GM12892 (cell line): ENCODE measurements at regions not wholly inside any gene's neighbourhood (a gene's known extent, or its start where the extent isn't known, plus 50 kb on each side); places are given as distances from the start of the nearest gene placed in this dataset.
"Not testable (repeated sequence)": the region's sequence is repeated elsewhere in the genome, so short reads cannot be mapped to it uniquely, and the experiment has no call there.

ENCODE experiments used
- DNase-seq: peaks from one replicate; pipeline ENCODE4 v3.0.0; 2011; ENCODE audit not compliant: insufficient read length
- FAIRE-seq: peaks from 2 replicates; lab custom pipeline; 2011; peaks lifted over from hg19 to GRCh38; lab: Jason Lieb, UNC
- POLR2A ChIP-seq: IDR thresholded peaks from 2 replicates; pipeline ENCODE4 v1.6.1; 2011; ENCODE audit warnings: low read depth, low read length, control low read depth
- POLR2AphosphoS5 ChIP-seq: IDR thresholded peaks from 2 replicates; pipeline ENCODE4 v1.6.1; 2011; ENCODE audit warnings: low read depth, low read length, control low read depth
- TAF1 ChIP-seq: IDR thresholded peaks from 2 replicates; pipeline ENCODE4 v1.6.1; 2011; ENCODE audit warnings: low read depth, mild to moderate bottlenecking, control low read depth, low read length, borderline replicate concordance

DNA sequence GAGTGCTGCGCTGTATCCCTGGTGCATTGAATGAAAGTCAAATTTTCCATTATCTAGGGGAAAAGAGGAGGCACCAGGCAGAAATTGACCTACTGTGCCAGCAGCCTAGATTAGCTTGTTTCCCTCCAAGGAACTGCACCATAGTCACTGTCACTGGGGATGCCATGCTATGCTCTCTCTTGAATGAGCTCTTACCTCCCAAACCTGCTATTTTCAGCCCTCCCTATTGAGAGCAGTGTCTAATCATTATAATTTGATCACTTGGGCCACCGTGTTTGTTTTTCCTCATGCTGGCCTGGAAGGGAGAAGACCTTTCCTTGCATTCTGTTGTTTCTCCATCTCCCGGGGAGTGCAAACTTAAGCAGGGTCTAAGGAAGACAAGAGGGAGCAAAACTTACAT, 492.9 kb downstream of the SIPA1L2 start:
- TF ChIP-seq POLR2A (no peak), POLR2AphosphoS5 (no peak), TAF1 (no peak)
- no peak for DNase-seq
- FAIRE-seq = no peak

DNA sequence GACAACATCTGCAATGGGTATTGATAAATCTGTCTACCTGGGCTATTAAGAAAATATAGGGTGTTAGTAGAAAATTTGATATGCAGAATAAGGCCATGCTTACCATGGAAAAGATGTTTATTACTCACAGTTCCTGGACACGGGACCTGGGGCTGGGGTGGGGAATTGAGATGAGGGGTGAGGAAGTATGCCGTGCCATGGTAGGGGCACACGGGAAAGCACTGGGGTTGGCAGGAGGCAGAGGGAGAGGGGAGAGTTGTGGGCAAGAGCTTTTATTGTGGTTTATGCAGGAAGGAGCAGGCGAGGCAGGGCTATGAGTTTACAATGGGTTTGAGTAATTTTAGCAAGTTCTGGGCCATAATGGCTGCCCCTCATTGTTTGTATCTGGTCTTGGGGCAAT, 493.8 kb downstream of the SIPA1L2 start:
- no peak for DNase-seq
- TF ChIP-seq POLR2A (no peak), TAF1 (no peak)
- FAIRE-seq = no peak

GRCh38 chr1:232134365-232134764, 495.6 kb downstream of the SIPA1L2 start:
- TF ChIP-seq POLR2AphosphoS5 (no peak), TAF1 (no peak), POLR2A (no peak)
- DNase-seq (no peak), FAIRE-seq (no peak)

DNA sequence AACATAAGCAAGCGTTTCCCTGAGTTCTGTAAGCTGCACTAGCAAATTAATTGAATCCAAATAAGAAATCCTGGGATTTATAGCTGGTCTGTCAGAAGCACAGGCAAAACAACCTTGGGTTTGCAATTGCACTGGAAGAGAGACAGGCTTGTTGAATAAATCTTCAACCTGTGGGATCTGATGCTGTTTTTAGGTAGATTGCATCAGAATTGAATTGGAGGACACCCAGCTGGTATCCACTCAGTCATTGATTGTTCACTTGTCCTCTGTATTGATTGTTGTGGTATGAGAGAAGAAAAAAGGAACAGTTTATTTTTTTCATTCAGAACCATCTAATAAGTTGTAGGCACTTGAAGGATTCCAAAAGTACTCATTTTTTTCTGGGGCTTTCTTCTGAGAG, 497.4 kb downstream of the SIPA1L2 start:
- DNase-seq (no peak), FAIRE-seq (no peak)
- TF ChIP-seq TAF1 = no peak
- no peak for TF ChIP-seq POLR2A
- no peak for TF ChIP-seq POLR2AphosphoS5

GRCh38 chr1:232131715-232132391, 498.1 kb downstream of the SIPA1L2 start:
- FAIRE-seq = no peak

GRCh38 chr1:232130815-232131480, 499.0 kb downstream of the SIPA1L2 start:
- TF ChIP-seq TAF1 (no peak), POLR2A (no peak), POLR2AphosphoS5 (no peak)
- FAIRE-seq (no peak), DNase-seq (no peak)

More at GRCh38 chr1:232131715-232132391, 498.1 kb downstream of the SIPA1L2 start:
- TF ChIP-seq POLR2A = no peak
- TF ChIP-seq TAF1 = no peak
- TF ChIP-seq POLR2AphosphoS5 = no peak
- no peak for DNase-seq

- TF ChIP-seq POLR2A (no peak), TAF1 (no peak), POLR2AphosphoS5 (no peak)
- no peak for DNase-seq
- FAIRE-seq = no peak
Measured at GRCh38 chr1:232127190-232127589, 500.6 kb downstream of the DISC1 start.

- no peak for FAIRE-seq
- no peak for DNase-seq
- TF ChIP-seq TAF1 (no peak), POLR2AphosphoS5 (no peak), POLR2A (no peak)
Measured at GRCh38 chr1:232123775-232124659, 497.4 kb downstream of the DISC1 start.

DNA sequence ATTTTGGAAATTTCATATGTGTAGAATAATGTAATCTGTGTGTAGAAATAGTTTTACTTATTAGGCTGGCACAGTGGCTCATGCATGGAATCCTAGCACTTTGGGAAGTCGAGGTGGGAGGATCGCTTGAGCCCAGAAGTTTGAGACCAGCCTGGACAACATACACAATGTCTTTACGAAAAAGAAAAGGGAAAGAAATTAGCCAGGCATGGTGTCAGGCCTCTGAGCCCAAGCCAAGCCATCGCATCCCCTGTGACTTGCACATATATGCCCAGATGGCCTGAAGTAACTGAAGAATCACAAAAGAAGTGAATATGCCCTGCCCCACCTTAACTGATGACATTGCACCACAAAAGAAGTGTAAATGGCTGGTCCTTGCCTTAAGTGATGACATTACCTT, 491.3 kb downstream of the DISC1 start:
- not testable (repeated sequence) for DNase-seq, FAIRE-seq

DNA sequence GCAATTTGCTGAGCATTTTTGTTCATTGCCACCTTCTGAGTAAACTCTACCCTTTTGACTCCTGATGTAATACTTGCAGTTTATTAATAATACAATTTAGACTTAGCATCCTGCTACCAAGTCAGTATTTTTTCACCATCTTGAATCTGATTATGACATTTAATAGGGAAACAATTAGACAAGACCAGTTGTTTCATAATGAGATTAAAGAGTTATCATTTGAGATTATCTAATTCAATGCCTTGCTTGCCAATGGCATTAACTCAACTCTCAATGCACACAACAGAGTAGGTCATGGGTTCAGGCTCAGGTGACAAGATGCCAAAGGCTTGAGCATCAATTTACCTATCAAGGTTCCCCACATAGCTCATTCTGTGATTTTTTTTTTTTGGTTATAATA, 488.4 kb downstream of the DISC1 start:
- TF ChIP-seq POLR2AphosphoS5 = no peak
- TF ChIP-seq POLR2A = no peak
- TF ChIP-seq TAF1 = no peak
- no peak for DNase-seq
- no peak for FAIRE-seq

- DNase-seq = no peak
- TF ChIP-seq TAF1 (no peak), POLR2AphosphoS5 (no peak), POLR2A (no peak)
- FAIRE-seq = no peak
Measured at GRCh38 chr1:232112076-232112475, 485.5 kb downstream of the DISC1 start.

- no peak for TF ChIP-seq TAF1
- no peak for TF ChIP-seq POLR2A
- no peak for TF ChIP-seq POLR2AphosphoS5
- DNase-seq = no peak
- FAIRE-seq = no peak
Measured at GRCh38 chr1:232111611-232112010, 485.0 kb downstream of the DISC1 start.
